AG04450 (cell line): ENCODE measurements at regions not wholly inside any gene's neighbourhood (a gene's known extent, or its start where the extent isn't known, plus 50 kb on each side); places are given as distances from the start of the nearest gene placed in this dataset.
"Not testable (repeated sequence)": the region's sequence is repeated elsewhere in the genome, so short reads cannot be mapped to it uniquely, and the experiment has no call there.

ENCODE experiments used
- CTCF ChIA-PET: fragments of 300-600, 350-600 bp; formaldehyde crosslinking; extraction: SDS; loops from one replicate; lab custom pipeline; 2022; ENCODE audit warnings: antibody characterized with exemption, inconsistent platforms; lab: Charles Lee
- POLR2A ChIA-PET: fragments of 350-600 bp; formaldehyde crosslinking; extraction: SDS; loops from one replicate; lab custom pipeline; 2021; ENCODE audit warnings: antibody characterized with exemption, inconsistent platforms; lab: Yijun Ruan, JAX
- DNase-seq: peaks from one replicate; pipeline ENCODE4 v3.0.0-alpha.2; 2011; ENCODE audit warnings: low read depth, low spot score
- H3K27ac ChIP-seq: one replicate; pipeline ENCODE4 v1.5.1; 2012; ENCODE audit warnings: low read depth, low read length, control low read depth
- H3K27me3 ChIP-seq: one replicate; pipeline ENCODE4 v1.6.0; 2012; ENCODE audit warnings: low read length; ENCODE audit not compliant: control insufficient read depth, insufficient read depth
- H3K4me3 ChIP-seq: 2 replicates; pipeline ENCODE4 v1.5.1; 2011; ENCODE audit warnings: mild to moderate bottlenecking, low read depth, low read length, control low read depth
- H3K9me3 ChIP-seq: 2 replicates; pipeline ENCODE4 v1.5.1; 2012; ENCODE audit warnings: low read length; ENCODE audit not compliant: control insufficient read depth, insufficient read depth
- TF ChIP-seq, protein P1 (sequence below): IDR thresholded peaks from 2 replicates; pipeline ENCODE4 v1.5.1; 2011; ENCODE audit warnings: low read depth, low read length, control low read depth, inconsistent platforms

DNA sequence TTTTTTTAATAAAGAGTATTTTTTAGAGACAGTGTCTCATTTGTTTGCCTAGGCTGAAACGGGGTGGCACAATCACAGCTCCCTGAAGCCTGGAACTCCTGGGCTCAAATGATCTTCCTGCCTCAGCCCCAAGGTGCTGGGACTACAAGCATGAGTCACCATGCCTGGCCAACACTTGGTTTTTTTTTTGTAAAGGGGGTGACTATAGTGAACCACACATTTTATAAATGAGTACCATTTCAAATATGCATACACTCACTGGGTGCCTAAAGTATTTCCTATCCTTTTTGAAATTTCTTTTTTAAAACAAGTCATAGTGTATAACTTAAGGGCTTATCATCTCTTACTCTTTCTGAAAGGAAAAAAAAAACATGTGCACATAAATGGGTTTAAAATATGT is 325.2 kb upstream of the MEIS2 start:
- H3K4me3 ChIP-seq: no peak overlapping the region
- CTCF ChIA-PET: no interaction called here
- POLR2A ChIA-PET: no interaction called here
- TF ChIP-seq, protein P1, sequence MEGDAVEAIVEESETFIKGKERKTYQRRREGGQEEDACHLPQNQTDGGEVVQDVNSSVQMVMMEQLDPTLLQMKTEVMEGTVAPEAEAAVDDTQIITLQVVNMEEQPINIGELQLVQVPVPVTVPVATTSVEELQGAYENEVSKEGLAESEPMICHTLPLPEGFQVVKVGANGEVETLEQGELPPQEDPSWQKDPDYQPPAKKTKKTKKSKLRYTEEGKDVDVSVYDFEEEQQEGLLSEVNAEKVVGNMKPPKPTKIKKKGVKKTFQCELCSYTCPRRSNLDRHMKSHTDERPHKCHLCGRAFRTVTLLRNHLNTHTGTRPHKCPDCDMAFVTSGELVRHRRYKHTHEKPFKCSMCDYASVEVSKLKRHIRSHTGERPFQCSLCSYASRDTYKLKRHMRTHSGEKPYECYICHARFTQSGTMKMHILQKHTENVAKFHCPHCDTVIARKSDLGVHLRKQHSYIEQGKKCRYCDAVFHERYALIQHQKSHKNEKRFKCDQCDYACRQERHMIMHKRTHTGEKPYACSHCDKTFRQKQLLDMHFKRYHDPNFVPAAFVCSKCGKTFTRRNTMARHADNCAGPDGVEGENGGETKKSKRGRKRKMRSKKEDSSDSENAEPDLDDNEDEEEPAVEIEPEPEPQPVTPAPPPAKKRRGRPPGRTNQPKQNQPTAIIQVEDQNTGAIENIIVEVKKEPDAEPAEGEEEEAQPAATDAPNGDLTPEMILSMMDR: no peak
- no peaks in the 10 kb centered on the region for H3K27me3 ChIP-seq
- no peak for DNase-seq
- no peak overlapping the region for H3K27ac ChIP-seq
- H3K9me3 ChIP-seq: no peaks in the 10 kb centered on the region

DNA sequence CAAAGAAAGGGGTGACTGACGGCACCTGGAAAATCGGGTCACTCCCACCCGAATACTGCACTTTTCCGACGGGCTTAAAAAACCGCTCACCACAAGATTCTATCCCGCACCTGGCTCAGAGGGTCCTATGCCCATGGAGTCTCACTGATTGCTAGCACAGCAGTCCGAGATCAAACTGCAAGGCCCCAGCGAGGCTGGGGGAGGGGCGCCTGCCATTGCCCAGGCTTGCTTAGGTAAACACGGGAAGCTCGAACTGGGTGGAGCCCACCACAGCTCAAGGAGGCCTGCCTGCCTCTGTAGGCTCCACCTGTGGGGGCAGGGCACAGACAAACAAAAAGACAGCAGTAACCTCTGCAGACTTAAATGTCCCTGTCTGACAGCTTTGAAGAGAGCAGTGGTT is 327.0 kb upstream of the MEIS2 start:
- H3K9me3 ChIP-seq, DNase-seq, H3K27me3 ChIP-seq, POLR2A ChIA-PET, H3K4me3 ChIP-seq, H3K27ac ChIP-seq, CTCF ChIA-PET: not testable (repeated sequence)

DNA sequence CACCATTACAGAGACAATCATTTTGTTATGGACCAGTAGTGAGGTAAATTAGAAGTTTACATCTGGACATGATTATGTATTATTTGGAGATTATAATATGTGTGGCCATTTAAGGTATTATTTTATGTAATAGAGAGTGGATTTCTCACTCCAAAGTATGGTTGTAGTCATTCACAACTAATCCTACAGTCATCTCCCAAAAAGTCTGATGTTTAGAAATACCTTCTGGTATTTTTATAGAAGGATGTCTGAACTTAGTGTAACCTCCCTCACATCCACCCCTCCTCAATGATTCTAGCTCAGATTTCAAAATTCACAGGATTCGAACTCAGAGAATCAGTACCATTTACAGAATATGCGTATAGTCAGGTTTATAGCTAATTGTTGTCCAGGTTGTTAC is 346.6 kb upstream of the MEIS2 start:
- Histone ChIP-seq H3K27me3 (no peaks in the 10 kb centered on the region), H3K27ac (no peak overlapping the region), H3K9me3 (no peaks in the 10 kb centered on the region), H3K4me3 (no peak overlapping the region)
- ChIA-PET POLR2A (no interaction called here), CTCF (no interaction called here)
- TF ChIP-seq, protein P1: no peak
- DNase-seq: no peak

DNA sequence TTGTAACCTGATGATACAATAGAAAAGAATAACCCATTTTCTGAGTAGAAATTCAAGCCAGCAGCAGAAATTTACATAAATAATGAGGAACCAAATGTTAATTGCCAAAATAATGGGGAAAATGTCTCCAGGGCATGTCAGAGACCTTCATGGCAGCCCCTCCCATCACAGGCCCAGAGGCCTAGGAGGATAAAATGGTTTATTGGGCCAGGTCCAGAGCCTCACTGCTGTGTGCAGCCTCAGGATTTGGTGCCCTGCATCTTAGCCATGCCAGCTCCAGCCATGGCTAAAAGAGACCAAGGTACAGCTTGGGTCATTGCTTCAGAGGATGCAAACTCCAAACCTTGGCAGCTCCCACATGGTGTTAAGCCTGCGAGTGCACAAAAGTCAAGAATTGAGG is 352.1 kb upstream of the MEIS2 start:
- ChIA-PET POLR2A (no interaction called here), CTCF (no interaction called here)

DNA sequence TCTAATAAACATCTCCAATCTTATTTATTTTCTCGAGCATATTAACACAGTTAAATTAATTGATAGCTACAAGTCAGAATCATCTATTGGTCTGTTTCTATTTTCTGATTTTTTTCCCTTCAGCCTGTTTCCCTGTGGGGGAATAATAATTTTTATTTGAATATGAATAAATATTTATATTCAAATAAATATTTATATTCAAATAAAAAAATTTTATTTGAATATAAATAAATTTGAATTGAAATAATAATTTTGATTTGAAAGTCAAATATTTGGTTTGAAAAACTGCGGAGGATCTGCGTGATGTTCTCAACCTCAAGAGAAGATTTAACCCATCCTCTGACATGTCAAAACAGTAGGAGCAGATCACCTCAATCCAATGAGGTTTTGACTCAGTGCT is 380.1 kb upstream of the MEIS2 start:
- ChIA-PET POLR2A (no interaction called here), CTCF (no interaction called here)
- H3K9me3 ChIP-seq: no peaks in the 10 kb centered on the region
- H3K27me3 ChIP-seq: no peaks in the 10 kb centered on the region
- TF ChIP-seq, protein P1: no peak
- no peak overlapping the region for H3K27ac ChIP-seq
- DNase-seq: no peak
- H3K4me3 ChIP-seq: no peak overlapping the region

More for the DNA sequence above, 352.1 kb upstream of the MEIS2 start:
- no peak overlapping the region for H3K4me3 ChIP-seq
- TF ChIP-seq, protein P1: no peak
- H3K27me3 ChIP-seq: no peaks in the 10 kb centered on the region
- no peaks in the 10 kb centered on the region for H3K9me3 ChIP-seq
- H3K27ac ChIP-seq: no peak overlapping the region
- DNase-seq: no peak

DNA sequence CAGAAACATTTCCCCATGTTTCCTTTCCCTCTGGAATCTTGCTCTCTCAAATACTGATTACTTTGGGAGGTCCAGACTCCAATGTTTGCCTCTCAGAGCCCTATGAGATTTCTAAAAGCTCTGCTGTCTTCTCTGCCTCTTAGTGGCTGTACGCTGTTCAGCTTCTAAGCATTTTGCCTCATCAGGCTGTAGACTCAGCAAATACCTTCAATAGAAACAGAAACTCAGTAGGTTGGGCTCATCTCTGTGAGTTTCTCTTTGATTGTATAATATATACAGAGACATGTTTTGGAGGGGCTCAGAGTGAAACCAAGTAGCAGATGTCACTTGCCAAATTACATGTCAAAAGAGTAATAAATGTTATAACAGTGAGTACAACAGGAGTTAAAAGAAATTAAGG is 380.8 kb upstream of the MEIS2 start:
- ChIA-PET CTCF (no interaction called here), POLR2A (no interaction called here)
- H3K27ac ChIP-seq: no peak overlapping the region
- H3K4me3 ChIP-seq: no peak overlapping the region
- no peak for DNase-seq
- TF ChIP-seq, protein P1: no peak
- H3K27me3 ChIP-seq: no peaks in the 10 kb centered on the region
- no peaks in the 10 kb centered on the region for H3K9me3 ChIP-seq
